ENCODE measurements at regions not wholly inside any gene's neighbourhood (a gene's known extent, or its start where the extent isn't known, plus 50 kb on each side); places are given as distances from the start of the nearest gene placed in this dataset.
A peak's percentile ranks its signal among the peaks of the same experiment; 100 is the strongest.

DNA sequence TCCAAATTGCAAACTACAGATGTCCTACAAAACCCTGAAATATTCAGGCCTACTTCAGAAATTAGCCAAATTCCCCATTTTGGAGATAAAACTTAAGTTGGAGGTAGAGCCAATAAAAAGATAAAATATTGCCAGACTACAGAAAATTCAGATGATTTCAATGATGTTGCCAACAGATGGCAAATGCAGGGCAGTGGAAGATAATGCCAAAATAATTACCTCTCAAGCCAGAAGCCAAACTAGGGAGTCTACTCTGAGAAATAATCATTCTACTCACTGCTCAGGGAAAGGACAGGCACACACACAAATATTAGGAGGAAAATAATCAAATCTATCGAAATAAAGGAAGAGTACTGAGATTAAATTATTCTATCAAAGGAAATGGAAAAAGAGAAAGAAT, 347.5 kb upstream of the CCNG1 start:
- Mint-ChIP-seq H3K4me3 (ENCODE audit: unreplicated experiment) (no peak overlapping the region), H3K9me3 (ENCODE audit: unreplicated experiment) (no peaks in the 10 kb centered on the region), H3K36me3 (ENCODE audit: insufficient read depth, unreplicated experiment) (no peaks in the 10 kb centered on the region), H3K27me3 (ENCODE audit: insufficient read depth, unreplicated experiment) (no peaks in the 10 kb centered on the region), H3K4me1 (ENCODE audit: low read depth, unreplicated experiment) (no peaks in the 10 kb centered on the region), H3K27ac (ENCODE audit: unreplicated experiment) (no peak overlapping the region)
- Histone ChIP-seq H3K9me3 (no peaks in the 10 kb centered on the region), H3K4me3 (ENCODE audit: low read depth, low read length) (no peak overlapping the region), H3K36me3 (ENCODE audit: control insufficient read depth, insufficient read depth, low read length) (no peaks in the 10 kb centered on the region), H3K4me1 (no peaks in the 10 kb centered on the region), H3K27me3 (replicated peaks; ENCODE audit: control insufficient read depth, insufficient read depth, low read length) (no peaks in the 10 kb centered on the region)
- no peak for DNase-seq
- ChIA-PET CTCF (no interaction called here), POLR2A (no interaction called here)
- no TSS peak for BruUV-seq (replicated peaks)
- TF ChIP-seq CTCF (IDR thresholded peaks at IDR 0.05; ENCODE audit: insufficient read depth in 1 of 2, low read depth in 1 of 2, low read length in 1 of 2, severe bottlenecking in 1 of 2, unreplicated experiment in 1 of 2) = no peak
- intact Hi-C loops (cut with micrococcal nuclease; ENCODE audit: unreplicated experiment) = no loop called here

GRCh38 chr5:163094492-163095180, 342.8 kb upstream of the CCNG1 start:
- ChIA-PET POLR2A (no interaction called here), CTCF (no interaction called here)
- Histone ChIP-seq H3K4me1 (no peaks in the 10 kb centered on the region), H3K27me3 (replicated peaks; ENCODE audit: control insufficient read depth, insufficient read depth, low read length) (no peaks in the 10 kb centered on the region), H3K36me3 (ENCODE audit: control insufficient read depth, insufficient read depth, low read length) (no peaks in the 10 kb centered on the region), H3K4me3 (ENCODE audit: low read depth, low read length) (no peak overlapping the region), H3K9me3 (no peaks in the 10 kb centered on the region)
- Mint-ChIP-seq H3K9me3 (ENCODE audit: unreplicated experiment) (no peaks in the 10 kb centered on the region), H3K4me1 (ENCODE audit: low read depth, unreplicated experiment) (no peaks in the 10 kb centered on the region), H3K36me3 (ENCODE audit: insufficient read depth, unreplicated experiment) (no peaks in the 10 kb centered on the region), H3K27ac (ENCODE audit: unreplicated experiment) (no peak overlapping the region), H3K27me3 (ENCODE audit: insufficient read depth, unreplicated experiment) (no peaks in the 10 kb centered on the region), H3K4me3 (ENCODE audit: unreplicated experiment) (no peak overlapping the region)
- no TSS peak for BruUV-seq (replicated peaks)
- intact Hi-C loops (cut with micrococcal nuclease; ENCODE audit: unreplicated experiment) = no loop called here
- no peak for DNase-seq
- TF ChIP-seq CTCF (IDR thresholded peaks at IDR 0.05; ENCODE audit: insufficient read depth in 1 of 2, low read depth in 1 of 2, low read length in 1 of 2, severe bottlenecking in 1 of 2, unreplicated experiment in 1 of 2) = no peak

- CTCF ChIA-PET = no interaction called here
- H3K9me3 Mint-ChIP-seq (ENCODE audit: unreplicated experiment) = no peaks in the 10 kb centered on the region
- peak in 1 of 2 experiments; percentile 18 for DNase-seq
- peak; percentile 18 to 27 for TF ChIP-seq CTCF (IDR thresholded peaks at IDR 0.05; ENCODE audit: insufficient read depth in 1 of 2, low read depth in 1 of 2, low read length in 1 of 2, severe bottlenecking in 1 of 2, unreplicated experiment in 1 of 2)
- no peaks in the 10 kb centered on the region for H3K27me3 ChIP-seq (replicated peaks; ENCODE audit: control insufficient read depth, insufficient read depth, low read length)
- no TSS peak for BruUV-seq (replicated peaks)
- no peaks in the 10 kb centered on the region for H3K4me1 ChIP-seq
- H3K27ac Mint-ChIP-seq (ENCODE audit: unreplicated experiment) = no peak overlapping the region
- H3K36me3 ChIP-seq (ENCODE audit: control insufficient read depth, insufficient read depth, low read length) = no peaks in the 10 kb centered on the region
- no peak overlapping the region for H3K4me3 ChIP-seq (ENCODE audit: low read depth, low read length)
- POLR2A ChIA-PET = no interaction called here
- no peaks in the 10 kb centered on the region for H3K36me3 Mint-ChIP-seq (ENCODE audit: insufficient read depth, unreplicated experiment)
- intact Hi-C loops (cut with micrococcal nuclease; ENCODE audit: unreplicated experiment) = loop anchor here (1.0 kb wide), 3 partner anchors 165 to 304 kb away; no protein-coding TSS in a partner anchor
- peaks cover 5% of the 10 kb centered on the region for H3K27me3 Mint-ChIP-seq (ENCODE audit: insufficient read depth, unreplicated experiment)
- H3K9me3 ChIP-seq = no peaks in the 10 kb centered on the region
- H3K4me1 Mint-ChIP-seq (ENCODE audit: low read depth, unreplicated experiment) = no peaks in the 10 kb centered on the region
- no peak overlapping the region for H3K4me3 Mint-ChIP-seq (ENCODE audit: unreplicated experiment)
These were observed 332.9 kb upstream of the CCNG1 start for GRCh38 chr5:163104464-163104863.

All from Caco-2 (cell line).